SK-N-SH (cell line): ENCODE measurements at regions not wholly inside any gene's neighbourhood (a gene's known extent, or its start where the extent isn't known, plus 50 kb on each side); places are given as distances from the start of the nearest gene placed in this dataset.

ENCODE experiments used
- FOXJ3 ChIP-seq: sonication (generic); formaldehyde crosslinking; IDR thresholded peaks from 2 replicates; pipeline ENCODE4 v1.5.1; 2020; ENCODE audit warnings: mild to moderate bottlenecking, missing genetic modification reagents
- POLR2AphosphoS5 ChIP-seq: IDR thresholded peaks from 2 replicates; pipeline ENCODE4 v1.6.1; 2012; ENCODE audit warnings: low read depth, low read length

- no peak for TF ChIP-seq FOXJ3 (CRISPR knock-in tag)
- TF ChIP-seq POLR2AphosphoS5, result no peak
These were observed 84.5 kb upstream of the C10orf90 start for GRCh38 chr10:126754966-126755365.
